GM23338 (cell line): ENCODE measurements at regions not wholly inside any gene's neighbourhood (a gene's known extent, or its start where the extent isn't known, plus 50 kb on each side); places are given as distances from the start of the nearest gene placed in this dataset.

Experiments used
- CREB1 ChIP-seq: fragments of 250-450 bp; sonication (Bioruptor Pico); IDR thresholded peaks from 2 replicates; pipeline ENCODE4 v1.5.0; 2020; ENCODE audit warnings: low read depth, mild to moderate bottlenecking, moderate library complexity
- EZH2 ChIP-seq: fragments of 200-600 bp; sonication (generic); IDR thresholded peaks from one replicate; pipeline ENCODE4 v1.8.0; 2017; ENCODE audit warnings: antibody characterized with exemption, mild to moderate bottlenecking, low read depth; ENCODE audit not compliant: unreplicated experiment
- POLR2AphosphoS5 ChIP-seq: IDR thresholded peaks from 2 replicates; pipeline ENCODE4 v1.6.1; 2016; ENCODE audit warnings: antibody characterized with exemption, low read depth
- ZNF114 ChIP-seq: fragments of 250-450 bp; sonication (Bioruptor Pico); IDR thresholded peaks from 2 replicates; pipeline ENCODE4 v1.5.0; 2020; ENCODE audit warnings: mild to moderate bottlenecking, moderate library complexity
- ZNF331 ChIP-seq: fragments of 250-450 bp; sonication (Bioruptor Pico); IDR thresholded peaks from 2 replicates; pipeline ENCODE4 v1.5.0; 2020; ENCODE audit warnings: low read depth, mild to moderate bottlenecking, moderate library complexity
- TF ChIP-seq, protein P1 (sequence below): IDR thresholded peaks from 2 replicates; pipeline ENCODE4 v1.6.1; 2016; ENCODE audit warnings: antibody characterized with exemption
- TF ChIP-seq, protein P2 (sequence below), 2 experiments: fragments of 200-600 bp in 1 of 2; sonication (generic) in 1 of 2; conservative IDR thresholded peaks; 2 replicates each; pipeline versions ENCODE4 v1.5.1 to v1.6.1; 2016 to 2017; ENCODE audit warnings: antibody characterized with exemption in 2 of 2, low read depth in 2 of 2, mild to moderate bottlenecking in 2 of 2, moderate library complexity in 1 of 2

DNA sequence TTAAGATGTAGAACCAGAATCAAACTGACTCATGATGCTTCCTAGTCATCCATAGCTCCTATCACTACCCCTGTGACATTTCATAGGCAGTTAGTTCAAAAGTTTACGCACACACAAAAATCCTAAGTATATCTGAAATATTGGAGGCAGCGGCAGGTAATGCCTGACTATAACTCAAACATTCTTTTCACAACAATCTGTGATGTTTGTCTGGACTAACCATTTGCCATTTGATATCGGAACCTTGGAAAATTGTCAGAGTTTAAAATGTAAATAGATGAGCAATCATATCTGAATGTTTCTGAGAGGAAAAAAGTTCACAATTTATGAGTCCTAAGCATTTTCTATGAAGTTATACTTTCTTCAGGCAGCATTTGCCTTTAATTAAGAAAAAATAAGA is 1078.2 kb downstream of the EPHA7 start:
- TF ChIP-seq, protein P1, sequence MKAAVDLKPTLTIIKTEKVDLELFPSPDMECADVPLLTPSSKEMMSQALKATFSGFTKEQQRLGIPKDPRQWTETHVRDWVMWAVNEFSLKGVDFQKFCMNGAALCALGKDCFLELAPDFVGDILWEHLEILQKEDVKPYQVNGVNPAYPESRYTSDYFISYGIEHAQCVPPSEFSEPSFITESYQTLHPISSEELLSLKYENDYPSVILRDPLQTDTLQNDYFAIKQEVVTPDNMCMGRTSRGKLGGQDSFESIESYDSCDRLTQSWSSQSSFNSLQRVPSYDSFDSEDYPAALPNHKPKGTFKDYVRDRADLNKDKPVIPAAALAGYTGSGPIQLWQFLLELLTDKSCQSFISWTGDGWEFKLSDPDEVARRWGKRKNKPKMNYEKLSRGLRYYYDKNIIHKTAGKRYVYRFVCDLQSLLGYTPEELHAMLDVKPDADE = no peak
- TF ChIP-seq ZNF331 (CRISPR knock-in tag) (no peak), POLR2AphosphoS5 (no peak), EZH2 (no peak), CREB1 (CRISPR knock-in tag) (no peak), ZNF114 (CRISPR knock-in tag) (no peak)
- TF ChIP-seq, protein P2, sequence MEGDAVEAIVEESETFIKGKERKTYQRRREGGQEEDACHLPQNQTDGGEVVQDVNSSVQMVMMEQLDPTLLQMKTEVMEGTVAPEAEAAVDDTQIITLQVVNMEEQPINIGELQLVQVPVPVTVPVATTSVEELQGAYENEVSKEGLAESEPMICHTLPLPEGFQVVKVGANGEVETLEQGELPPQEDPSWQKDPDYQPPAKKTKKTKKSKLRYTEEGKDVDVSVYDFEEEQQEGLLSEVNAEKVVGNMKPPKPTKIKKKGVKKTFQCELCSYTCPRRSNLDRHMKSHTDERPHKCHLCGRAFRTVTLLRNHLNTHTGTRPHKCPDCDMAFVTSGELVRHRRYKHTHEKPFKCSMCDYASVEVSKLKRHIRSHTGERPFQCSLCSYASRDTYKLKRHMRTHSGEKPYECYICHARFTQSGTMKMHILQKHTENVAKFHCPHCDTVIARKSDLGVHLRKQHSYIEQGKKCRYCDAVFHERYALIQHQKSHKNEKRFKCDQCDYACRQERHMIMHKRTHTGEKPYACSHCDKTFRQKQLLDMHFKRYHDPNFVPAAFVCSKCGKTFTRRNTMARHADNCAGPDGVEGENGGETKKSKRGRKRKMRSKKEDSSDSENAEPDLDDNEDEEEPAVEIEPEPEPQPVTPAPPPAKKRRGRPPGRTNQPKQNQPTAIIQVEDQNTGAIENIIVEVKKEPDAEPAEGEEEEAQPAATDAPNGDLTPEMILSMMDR (conservative IDR thresholded peaks at IDR 0.05; ENCODE audit: low read depth in 2 of 2) = no peak
